ENCODE measurements at regions not wholly inside any gene's neighbourhood (a gene's known extent, or its start where the extent isn't known, plus 50 kb on each side); places are given as distances from the start of the nearest gene placed in this dataset.
"Not testable (repeated sequence)": the region's sequence is repeated elsewhere in the genome, so short reads cannot be mapped to it uniquely, and the experiment has no call there.

- DNase-seq (ENCODE audit: low read depth in 2 of 2), result no peak
Observed at GRCh38 chr6:122170274-122170673, 229.2 kb upstream of the HSF2 start.

- DNase-seq (ENCODE audit: low read depth in 2 of 2), result no peak
Observed at GRCh38 chr6:122178988-122179387, 220.5 kb upstream of the HSF2 start.

GRCh38 chr6:122180132-122180531 lies 219.3 kb upstream of the HSF2 start:
- no peak for DNase-seq (ENCODE audit: low read depth in 2 of 2)

GRCh38 chr6:122182061-122182460 lies 217.4 kb upstream of the HSF2 start:
- no peak for DNase-seq (ENCODE audit: low read depth in 2 of 2)

- DNase-seq (ENCODE audit: low read depth in 2 of 2), result no peak
Observed at GRCh38 chr6:122184401-122184827, 215.0 kb upstream of the HSF2 start.

GRCh38 chr6:122185458-122185857 lies 214.0 kb upstream of the HSF2 start:
- DNase-seq (ENCODE audit: low read depth in 2 of 2), result not testable (repeated sequence)

GRCh38 chr6:122187186-122187585 lies 212.3 kb upstream of the HSF2 start:
- no peak for DNase-seq (ENCODE audit: low read depth in 2 of 2)

GRCh38 chr6:122198922-122199321 lies 200.5 kb upstream of the HSF2 start:
- DNase-seq (ENCODE audit: low read depth in 2 of 2), result no peak

- no peak for DNase-seq (ENCODE audit: low read depth in 2 of 2)
Observed at GRCh38 chr6:122200440-122200839, 199.0 kb upstream of the HSF2 start.

- DNase-seq (ENCODE audit: low read depth in 2 of 2), result no peak
Observed at GRCh38 chr6:122202576-122203137, 196.8 kb upstream of the HSF2 start.

- DNase-seq (ENCODE audit: low read depth in 2 of 2), result no peak
Observed at GRCh38 chr6:122207061-122207460, 192.4 kb upstream of the HSF2 start.

- DNase-seq (ENCODE audit: low read depth in 2 of 2), result no peak
Observed at GRCh38 chr6:122207794-122208193, 191.7 kb upstream of the HSF2 start.

GRCh38 chr6:122214605-122215318 lies 184.7 kb upstream of the HSF2 start:
- DNase-seq (ENCODE audit: low read depth in 2 of 2), result no peak

GRCh38 chr6:122220254-122220653 lies 179.2 kb upstream of the HSF2 start:
- no peak for DNase-seq (ENCODE audit: low read depth in 2 of 2)

GRCh38 chr6:122222761-122223160 lies 176.7 kb upstream of the HSF2 start:
- DNase-seq (ENCODE audit: low read depth in 2 of 2), result no peak

GRCh38 chr6:122223251-122223650 lies 176.2 kb upstream of the HSF2 start:
- no peak for DNase-seq (ENCODE audit: low read depth in 2 of 2)

- DNase-seq (ENCODE audit: low read depth in 2 of 2), result no peak
Observed at GRCh38 chr6:122238861-122239260, 160.6 kb upstream of the HSF2 start.

GRCh38 chr6:122246906-122247658 lies 152.4 kb upstream of the HSF2 start:
- no peak for DNase-seq (ENCODE audit: low read depth in 2 of 2)

GRCh38 chr6:122248001-122248669 lies 151.3 kb upstream of the HSF2 start:
- DNase-seq (ENCODE audit: low read depth in 2 of 2), result no peak

GRCh38 chr6:122248844-122249243 lies 150.6 kb upstream of the HSF2 start:
- DNase-seq (ENCODE audit: low read depth in 2 of 2), result no peak

GRCh38 chr6:122258839-122259238 lies 140.6 kb upstream of the HSF2 start:
- DNase-seq (ENCODE audit: low read depth in 2 of 2), result no peak

GRCh38 chr6:122264557-122264956 lies 134.9 kb upstream of the HSF2 start:
- DNase-seq (ENCODE audit: low read depth in 2 of 2), result no peak
